ENCODE measurements at regions not wholly inside any gene's neighbourhood (a gene's known extent, or its start where the extent isn't known, plus 50 kb on each side); places are given as distances from the start of the nearest gene placed in this dataset.

GRCh38 chr7:156438011-156438410, 202.6 kb upstream of the RNF32 start:
- Mint-ChIP-seq H3K9me3 (peaks cover 0 to 3% (median 0%) of the 10 kb centered on the region in 7 donors), H3K27me3 (peaks cover 7% of the 10 kb centered on the region), H3K36me3 (no peaks in the 10 kb centered on the region), H3K27ac (no peak overlapping the region), H3K4me3 (no peak overlapping the region), H3K4me1 (no peaks in the 10 kb centered on the region)
- H3K9me3 ChIP-seq (ENCODE audit: control insufficient read depth in 2 of 2, low read length in 2 of 2), result no peaks in the 10 kb centered on the region
- DNase-seq (no peak), ATAC-seq (ENCODE audit: low read depth in 2 of 2) (no peak)
- no peak overlapping the region for H3K27ac ChIP-seq (ENCODE audit: insufficient read depth, low read length, poor library complexity, severe bottlenecking)
- H3K4me1 ChIP-seq (ENCODE audit: control insufficient read depth, insufficient read depth, low read length, poor library complexity, severe bottlenecking), result no peaks in the 10 kb centered on the region
- H3K27me3 ChIP-seq (ENCODE audit: control insufficient read depth, insufficient read depth, low read length), result no peaks in the 10 kb centered on the region
- H3K36me3 ChIP-seq (ENCODE audit: control insufficient read depth, insufficient read depth, low read length), result no peaks in the 10 kb centered on the region
- H3K4me3 ChIP-seq (ENCODE audit: low read depth, low read length), result no peak overlapping the region

DNA sequence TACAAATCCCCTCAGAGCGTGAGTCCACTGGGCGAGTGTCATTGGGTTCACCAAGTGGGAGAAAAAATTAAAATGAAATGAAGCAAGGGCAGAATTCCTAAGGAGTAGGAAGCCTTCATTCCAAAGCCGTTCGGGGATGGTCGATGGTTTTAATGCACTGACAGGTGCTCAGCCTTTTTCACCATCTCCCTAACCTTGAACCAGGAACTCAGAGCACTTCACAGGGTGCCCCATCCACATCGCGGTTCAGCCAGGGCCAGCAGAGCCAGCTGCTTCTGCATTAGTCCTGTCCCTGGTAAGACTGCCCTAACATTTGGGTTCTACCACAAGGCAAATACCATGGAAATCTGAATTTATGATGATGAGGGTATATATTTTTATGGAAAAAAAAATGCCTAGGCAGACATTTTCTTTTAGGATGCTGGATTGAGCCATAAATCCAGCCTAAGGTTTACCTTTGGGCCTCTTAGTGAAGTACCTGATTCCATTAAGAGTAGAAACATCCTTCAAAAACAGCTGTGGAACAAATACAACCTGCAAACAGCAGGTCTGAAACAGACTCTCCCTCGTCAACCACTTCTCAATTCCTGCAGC, 203.5 kb upstream of the RNF32 start:
- Histone ChIP-seq H3K4me3 (ENCODE audit: low read depth, low read length) (no peak overlapping the region), H3K27me3 (ENCODE audit: control insufficient read depth, insufficient read depth, low read length) (no peaks in the 10 kb centered on the region), H3K36me3 (ENCODE audit: control insufficient read depth, insufficient read depth, low read length) (no peaks in the 10 kb centered on the region), H3K9me3 (ENCODE audit: control insufficient read depth in 2 of 2, low read length in 2 of 2) (no peaks in the 10 kb centered on the region), H3K27ac (ENCODE audit: insufficient read depth, low read length, poor library complexity, severe bottlenecking) (no peak overlapping the region), H3K4me1 (ENCODE audit: control insufficient read depth, insufficient read depth, low read length, poor library complexity, severe bottlenecking) (no peaks in the 10 kb centered on the region)
- no peak for ATAC-seq (ENCODE audit: low read depth in 2 of 2)
- Mint-ChIP-seq H3K9me3 (peaks cover 0 to 3% (median 0%) of the 10 kb centered on the region in 7 donors), H3K4me3 (no peak overlapping the region), H3K36me3 (no peaks in the 10 kb centered on the region), H3K27me3 (peaks cover 7% of the 10 kb centered on the region), H3K27ac (no peak overlapping the region), H3K4me1 (no peaks in the 10 kb centered on the region)
- no peak for DNase-seq

DNA sequence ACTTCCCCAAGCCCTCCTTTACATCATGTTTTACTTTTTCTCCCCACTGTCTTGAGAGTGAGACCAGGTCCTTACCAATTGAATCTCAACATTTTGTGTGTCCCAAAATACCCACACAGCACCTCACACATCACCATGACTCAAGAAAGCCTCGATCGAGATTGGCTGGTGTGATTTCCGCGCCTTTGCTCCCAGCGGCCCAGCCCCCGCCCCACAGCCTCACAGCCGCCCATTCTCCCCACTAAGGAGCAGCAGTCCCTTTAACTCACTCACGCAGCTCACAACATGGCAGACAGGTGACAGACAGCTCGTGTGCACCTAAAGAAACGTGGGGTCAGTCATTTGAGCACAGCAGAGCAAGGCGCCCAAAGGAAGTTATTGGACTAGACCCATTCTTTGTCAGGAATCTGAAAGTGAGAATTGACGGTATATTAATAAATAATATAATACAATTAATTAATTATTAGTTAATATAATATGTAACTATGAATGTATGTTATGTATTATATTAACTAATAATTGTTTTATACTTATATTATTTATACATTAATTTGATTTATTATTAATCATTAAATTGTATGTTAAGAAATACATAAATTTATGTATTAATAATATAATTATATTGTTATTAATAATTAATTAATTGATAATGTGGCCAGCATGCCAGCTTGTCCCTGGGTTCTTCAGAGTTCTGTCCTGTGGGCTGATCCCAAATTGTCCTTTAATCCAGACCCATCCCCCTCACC, 204.9 kb upstream of the RNF32 start:
- Histone ChIP-seq H3K4me1 (ENCODE audit: control insufficient read depth, insufficient read depth, low read length, poor library complexity, severe bottlenecking) (no peaks in the 10 kb centered on the region), H3K9me3 (ENCODE audit: control insufficient read depth in 2 of 2, low read length in 2 of 2) (no peaks in the 10 kb centered on the region), H3K27me3 (ENCODE audit: control insufficient read depth, insufficient read depth, low read length) (no peaks in the 10 kb centered on the region), H3K27ac (ENCODE audit: insufficient read depth, low read length, poor library complexity, severe bottlenecking) (no peak overlapping the region), H3K36me3 (ENCODE audit: control insufficient read depth, insufficient read depth, low read length) (no peaks in the 10 kb centered on the region), H3K4me3 (ENCODE audit: low read depth, low read length) (no peak overlapping the region)
- DNase-seq, result no peak
- Mint-ChIP-seq H3K27ac (no peak overlapping the region), H3K4me1 (no peaks in the 10 kb centered on the region), H3K36me3 (no peaks in the 10 kb centered on the region), H3K9me3 (peaks cover 0 to 3% (median 0%) of the 10 kb centered on the region in 7 donors), H3K4me3 (no peak overlapping the region), H3K27me3 (peaks cover 7% of the 10 kb centered on the region)
- ATAC-seq (ENCODE audit: low read depth in 2 of 2), result no peak

DNA sequence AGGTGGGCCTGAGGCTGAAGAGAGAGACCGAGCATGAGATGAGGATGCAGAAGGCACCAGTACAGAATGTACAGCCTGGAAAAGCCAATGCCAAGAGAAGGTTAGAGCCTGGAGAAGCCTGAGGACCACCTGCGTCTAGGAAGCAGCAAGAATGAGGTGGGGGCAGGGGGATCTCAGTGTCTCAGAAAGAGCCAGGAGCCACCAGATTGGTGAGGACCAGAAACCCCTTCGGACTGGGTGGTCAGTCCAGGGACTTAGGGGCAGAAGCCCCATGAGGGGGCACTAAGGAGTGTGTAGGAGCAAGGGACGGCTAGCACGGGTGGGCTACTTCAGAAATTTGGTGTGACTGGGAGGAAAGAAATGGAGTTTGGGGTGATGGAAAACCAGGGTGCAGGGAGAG, 205.9 kb upstream of the RNF32 start:
- Mint-ChIP-seq H3K9me3 (peaks cover 0 to 3% (median 0%) of the 10 kb centered on the region in 7 donors), H3K4me3 (no peak overlapping the region), H3K4me1 (no peaks in the 10 kb centered on the region), H3K27ac (no peak overlapping the region), H3K36me3 (no peaks in the 10 kb centered on the region), H3K27me3 (peaks cover 7% of the 10 kb centered on the region)
- H3K36me3 ChIP-seq (ENCODE audit: control insufficient read depth, insufficient read depth, low read length), result no peaks in the 10 kb centered on the region
- H3K4me1 ChIP-seq (ENCODE audit: control insufficient read depth, insufficient read depth, low read length, poor library complexity, severe bottlenecking), result no peaks in the 10 kb centered on the region
- DNase-seq (no peak), ATAC-seq (ENCODE audit: low read depth in 2 of 2) (no peak)
- H3K27me3 ChIP-seq (ENCODE audit: control insufficient read depth, insufficient read depth, low read length), result no peaks in the 10 kb centered on the region
- no peaks in the 10 kb centered on the region for H3K9me3 ChIP-seq (ENCODE audit: control insufficient read depth in 2 of 2, low read length in 2 of 2)
- H3K4me3 ChIP-seq (ENCODE audit: low read depth, low read length), result no peak overlapping the region
- H3K27ac ChIP-seq (ENCODE audit: insufficient read depth, low read length, poor library complexity, severe bottlenecking), result no peak overlapping the region

GRCh38 chr7:156432018-156432417, 208.6 kb upstream of the RNF32 start:
- no peak overlapping the region for H3K27ac Mint-ChIP-seq
- no peaks in the 10 kb centered on the region for H3K36me3 Mint-ChIP-seq
- no peak for ATAC-seq (ENCODE audit: low read depth in 2 of 2)
- H3K9me3 Mint-ChIP-seq, result peaks cover 0 to 3% (median 0%) of the 10 kb centered on the region in 7 donors
- Histone ChIP-seq H3K9me3 (ENCODE audit: control insufficient read depth in 2 of 2, low read length in 2 of 2) (no peaks in the 10 kb centered on the region), H3K36me3 (ENCODE audit: control insufficient read depth, insufficient read depth, low read length) (no peaks in the 10 kb centered on the region), H3K4me1 (ENCODE audit: control insufficient read depth, insufficient read depth, low read length, poor library complexity, severe bottlenecking) (no peaks in the 10 kb centered on the region), H3K27ac (ENCODE audit: insufficient read depth, low read length, poor library complexity, severe bottlenecking) (no peak overlapping the region), H3K4me3 (ENCODE audit: low read depth, low read length) (no peak overlapping the region), H3K27me3 (ENCODE audit: control insufficient read depth, insufficient read depth, low read length) (no peaks in the 10 kb centered on the region)
- H3K4me1 Mint-ChIP-seq, result no peaks in the 10 kb centered on the region
- H3K27me3 Mint-ChIP-seq, result no peaks in the 10 kb centered on the region
- H3K4me3 Mint-ChIP-seq, result no peak overlapping the region
- no peak for DNase-seq

GRCh38 chr7:156430109-156430508, 210.5 kb upstream of the RNF32 start:
- Histone ChIP-seq H3K27me3 (ENCODE audit: control insufficient read depth, insufficient read depth, low read length) (peaks cover 2% of the 10 kb centered on the region), H3K4me1 (ENCODE audit: control insufficient read depth, insufficient read depth, low read length, poor library complexity, severe bottlenecking) (no peaks in the 10 kb centered on the region), H3K27ac (ENCODE audit: insufficient read depth, low read length, poor library complexity, severe bottlenecking) (no peak overlapping the region), H3K4me3 (ENCODE audit: low read depth, low read length) (no peak overlapping the region), H3K36me3 (ENCODE audit: control insufficient read depth, insufficient read depth, low read length) (no peaks in the 10 kb centered on the region), H3K9me3 (ENCODE audit: control insufficient read depth in 2 of 2, low read length in 2 of 2) (no peaks in the 10 kb centered on the region)
- DNase-seq, result no peak
- H3K36me3 Mint-ChIP-seq, result no peaks in the 10 kb centered on the region
- peak overlapping the region in 1 of 3 donors; percentile 18 for H3K27ac Mint-ChIP-seq
- ATAC-seq (ENCODE audit: low read depth in 2 of 2), result no peak
- peaks cover 1% of the 10 kb centered on the region for H3K27me3 Mint-ChIP-seq
- H3K4me1 Mint-ChIP-seq, result no peaks in the 10 kb centered on the region
- H3K4me3 Mint-ChIP-seq, result no peak overlapping the region
- peaks cover 0 to 3% (median 0%) of the 10 kb centered on the region in 7 donors for H3K9me3 Mint-ChIP-seq

DNA sequence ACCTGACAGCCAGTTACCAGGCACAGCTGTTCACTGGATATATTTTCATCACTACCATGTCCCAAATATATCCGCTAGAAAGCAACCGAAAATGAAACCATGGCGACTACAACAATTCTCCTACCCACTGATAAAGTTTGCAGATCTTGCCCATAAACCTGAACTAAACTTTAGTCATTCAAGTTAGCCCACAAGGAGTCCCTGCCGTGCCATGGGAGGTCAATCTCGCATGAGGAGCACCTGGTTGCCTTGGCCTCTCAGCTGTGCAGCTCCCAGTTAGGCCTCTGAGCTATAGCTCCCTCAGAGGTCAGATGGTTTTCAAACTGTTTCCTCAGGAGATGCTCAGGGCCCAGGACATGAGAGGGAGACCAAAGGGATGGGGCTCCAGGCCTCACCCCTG, 211.1 kb upstream of the RNF32 start:
- no peak for ATAC-seq (ENCODE audit: low read depth in 2 of 2)
- H3K4me1 ChIP-seq (ENCODE audit: control insufficient read depth, insufficient read depth, low read length, poor library complexity, severe bottlenecking), result no peaks in the 10 kb centered on the region
- Mint-ChIP-seq H3K27ac (no peak overlapping the region), H3K36me3 (no peaks in the 10 kb centered on the region), H3K27me3 (peaks cover 7% of the 10 kb centered on the region), H3K4me3 (no peak overlapping the region), H3K9me3 (peaks cover 0 to 5% (median 0%) of the 10 kb centered on the region in 7 donors), H3K4me1 (no peaks in the 10 kb centered on the region)
- no peak overlapping the region for H3K27ac ChIP-seq (ENCODE audit: insufficient read depth, low read length, poor library complexity, severe bottlenecking)
- no peak for DNase-seq
- H3K36me3 ChIP-seq (ENCODE audit: control insufficient read depth, insufficient read depth, low read length), result no peaks in the 10 kb centered on the region
- H3K4me3 ChIP-seq (ENCODE audit: low read depth, low read length), result no peak overlapping the region
- H3K9me3 ChIP-seq (ENCODE audit: control insufficient read depth in 2 of 2, low read length in 2 of 2), result no peaks in the 10 kb centered on the region
- peaks cover 5% of the 10 kb centered on the region for H3K27me3 ChIP-seq (ENCODE audit: control insufficient read depth, insufficient read depth, low read length)

GRCh38 chr7:156423876-156424275, 216.7 kb upstream of the RNF32 start:
- no peak for DNase-seq
- no peak overlapping the region for H3K4me3 Mint-ChIP-seq
- H3K4me3 ChIP-seq (ENCODE audit: low read depth, low read length), result no peak overlapping the region
- peaks cover 0 to 2% of the 10 kb centered on the region in 2 experiments for H3K9me3 ChIP-seq (ENCODE audit: control insufficient read depth in 2 of 2, low read length in 2 of 2)
- peaks cover 0 to 7% (median 1%) of the 10 kb centered on the region in 7 donors for H3K9me3 Mint-ChIP-seq
- H3K4me1 ChIP-seq (ENCODE audit: control insufficient read depth, insufficient read depth, low read length, poor library complexity, severe bottlenecking), result no peaks in the 10 kb centered on the region
- H3K27ac ChIP-seq (ENCODE audit: insufficient read depth, low read length, poor library complexity, severe bottlenecking), result no peak overlapping the region
- H3K4me1 Mint-ChIP-seq, result no peaks in the 10 kb centered on the region
- no peaks in the 10 kb centered on the region for H3K36me3 Mint-ChIP-seq
- ATAC-seq (ENCODE audit: low read depth in 2 of 2), result no peak
- H3K36me3 ChIP-seq (ENCODE audit: control insufficient read depth, insufficient read depth, low read length), result no peaks in the 10 kb centered on the region
- no peak overlapping the region for H3K27ac Mint-ChIP-seq
- H3K27me3 Mint-ChIP-seq, result peaks cover 16% of the 10 kb centered on the region
- peaks cover 5% of the 10 kb centered on the region for H3K27me3 ChIP-seq (ENCODE audit: control insufficient read depth, insufficient read depth, low read length)
